GM12878 (cell line): ENCODE measurements at regions not wholly inside any gene's neighbourhood (a gene's known extent, or its start where the extent isn't known, plus 50 kb on each side); places are given as distances from the start of the nearest gene placed in this dataset.

Source experiments
- ATAC-seq: fragments of 200-7000 bp; cut with Tn5 transposase; 3 replicates; pipeline ENCODE4 v1.9.1; 2020; ENCODE audit warnings: mild to moderate bottlenecking, moderate library complexity
- BruUV-seq: library from RNA; stranded (reverse); fragments of 400-500 nt; replicated peaks from 2 replicates; lab custom pipeline; 2021; lab: Mats Ljungman, UMichigan
- CTCF ChIA-PET: fragments of 300-600 bp; sonication (Branson Sonifier 250); formaldehyde crosslinking; extraction: SDS; loops from one replicate; lab custom pipeline; 2021; ENCODE audit warnings: inconsistent platforms; lab: Yijun Ruan, JAX
- POLR2A ChIA-PET: fragments of 350-600 bp; formaldehyde crosslinking; extraction: SDS; loops from one replicate; lab custom pipeline; 2021; ENCODE audit warnings: inconsistent platforms; lab: Charles Lee
- RAD21 ChIA-PET: fragments of 300-600 bp; sonication (Branson Sonifier 250); formaldehyde crosslinking; loops from one replicate; lab custom pipeline; 2023; ENCODE audit warnings: antibody characterized with exemption; ENCODE audit not compliant: unreplicated experiment; lab: Charles Lee
- SMC1A ChIA-PET: fragments of 300-600 bp; sonication (Branson Sonifier 250); formaldehyde crosslinking; loops from one replicate; lab custom pipeline; 2023; ENCODE audit not compliant: unreplicated experiment, uncharacterized antibody; lab: Charles Lee
- DNase-seq: peaks from one replicate; pipeline ENCODE4 v3.0.0-alpha.2; 2011; ENCODE audit warnings: low read depth, low spot score
- FAIRE-seq: peaks from 3 replicates; lab custom pipeline; 2011; peaks lifted over from hg19 to GRCh38; lab: Jason Lieb, UNC
- H2AFZ ChIP-seq: 2 replicates; pipeline ENCODE4 v1.6.0; 2011; ENCODE audit warnings: low read depth, low read length, control low read depth; ENCODE audit not compliant: control insufficient read depth
- H3K27ac ChIP-seq: 2 replicates; pipeline ENCODE4 v1.5.1; 2011; ENCODE audit warnings: control low read depth; ENCODE audit not compliant: control insufficient read depth, insufficient read depth
- H3K27me3 ChIP-seq, 2 experiments: replicated peaks in 1 of 2; 2 replicates each; pipeline versions ENCODE4 v1.6.0 to v1.6.1; 2011; ENCODE audit warnings: low read length in 1 of 2; ENCODE audit not compliant: control insufficient read depth in 2 of 2, insufficient read depth in 2 of 2
- H3K36me3 ChIP-seq, 2 experiments: 2 replicates each; pipeline ENCODE4 v1.5.1; 2011; ENCODE audit warnings: low read length in 1 of 2; ENCODE audit not compliant: control insufficient read depth in 2 of 2, insufficient read depth in 2 of 2
- H3K4me1 ChIP-seq: 2 replicates; pipeline ENCODE4 v1.6.1; 2011; ENCODE audit warnings: mild to moderate bottlenecking, low read length, moderate library complexity, mixed read lengths; ENCODE audit not compliant: control insufficient read depth, insufficient read depth
- H3K4me2 ChIP-seq: 2 replicates; pipeline ENCODE4 v1.6.0; 2011; ENCODE audit warnings: control low read depth; ENCODE audit not compliant: control insufficient read depth, insufficient read depth
- H3K4me3 ChIP-seq: fragments of 200-600 bp; sonication (generic); 2 replicates; pipeline ENCODE4 v1.5.1; 2016
- H3K79me2 ChIP-seq: 2 replicates; pipeline ENCODE4 v1.6.0; 2011; ENCODE audit warnings: low read length; ENCODE audit not compliant: control insufficient read depth, insufficient read depth
- H3K9ac ChIP-seq: 2 replicates; pipeline ENCODE4 v1.8.0; 2011; ENCODE audit warnings: low read length, control low read depth, mixed read lengths; ENCODE audit not compliant: control insufficient read depth, insufficient read depth
- H3K9me3 ChIP-seq: replicated peaks from 3 replicates; pipeline ENCODE4 v1.5.1; 2011; ENCODE audit warnings: mild to moderate bottlenecking, low read length; ENCODE audit not compliant: control insufficient read depth, insufficient read depth
- H4K20me1 ChIP-seq: 2 replicates; pipeline ENCODE4 v1.6.0; 2011; ENCODE audit not compliant: control insufficient read depth, insufficient read depth
- BCL11A ChIP-seq: IDR thresholded peaks from 2 replicates; pipeline ENCODE4 v1.6.1; 2011; ENCODE audit warnings: low read depth, low read length
- CBX3 ChIP-seq: fragments of 200-600 bp; sonication (generic); IDR thresholded peaks from 2 replicates; pipeline ENCODE4 v1.6.1; 2016; ENCODE audit warnings: low read depth, borderline replicate concordance
- CTCF ChIP-seq, 3 experiments: IDR thresholded peaks in 2 of 3; conservative IDR thresholded peaks in 1 of 3; 2 replicates each; pipeline ENCODE4 v1.5.1; 2011; ENCODE audit warnings: low read depth in 3 of 3, low read length in 3 of 3, mild to moderate bottlenecking in 3 of 3, control low read depth in 2 of 3, moderate library complexity in 2 of 3, inconsistent platforms in 1 of 3, mixed read lengths in 1 of 3; ENCODE audit not compliant: control insufficient read depth in 2 of 3, insufficient read depth in 1 of 3; ENCODE audit errors: extremely low read depth in 1 of 3
- E2F4 ChIP-seq: IDR thresholded peaks from 2 replicates; pipeline ENCODE4 v1.6.1; 2012; ENCODE audit warnings: low read depth, low read length, improper control_type of control experiment
- GATAD2B ChIP-seq: fragments of 450-650 bp; conservative IDR thresholded peaks from 2 replicates; pipeline ENCODE4 v1.6.1; 2017; ENCODE audit warnings: low read depth, mild to moderate bottlenecking, moderate library complexity
- RB1 ChIP-seq: fragments of 450-650 bp; formaldehyde crosslinking; IDR thresholded peaks from 2 replicates; pipeline ENCODE4 v1.6.1; 2017; ENCODE audit warnings: mild to moderate bottlenecking, borderline replicate concordance
- SMAD5 ChIP-seq: IDR thresholded peaks from 2 replicates; pipeline ENCODE4 v1.6.1; 2016; ENCODE audit warnings: antibody characterized with exemption, low read depth
- SP1 ChIP-seq: IDR thresholded peaks from one replicate; pipeline ENCODE4 v1.6.1; 2011; ENCODE audit warnings: low read depth, low read length
- SREBF2 ChIP-seq: IDR thresholded peaks from 2 replicates; pipeline ENCODE4 v1.6.1; 2012; ENCODE audit warnings: mild to moderate bottlenecking, low read length
- TBL1XR1 ChIP-seq: IDR thresholded peaks from 2 replicates; pipeline ENCODE4 v1.6.1; 2012; ENCODE audit warnings: low read depth, low read length, improper control_type of control experiment
- WGBS: methylation state at CpG from one replicate; pipeline ENCODE4 v1.1.6; 2016; ENCODE audit warnings: low lambda C conversion rate; ENCODE audit not compliant: insufficient replicate concordance, insufficient coverage; ENCODE audit errors: missing lambda C conversion rate; 5-methylcytosine and 5-hydroxymethylcytosine counted together
- in situ Hi-C: fragments of 300-500 bp; cut with MboI; formaldehyde crosslinking; loops from 9 replicates; pipeline ENCODE4 v1.14.3; 2018; ENCODE audit warnings: mixed read lengths
- intact Hi-C: fragments of 100-400 bp; cut with micrococcal nuclease; formaldehyde crosslinking; loops from one replicate; pipeline ENCODE4 v1.14.2; 2022; ENCODE audit not compliant: unreplicated experiment
- TF ChIP-seq, protein P1 (sequence below): fragments of 450-650 bp; formaldehyde crosslinking; IDR thresholded peaks from 2 replicates; pipeline ENCODE4 v1.4.0; 2022; ENCODE audit warnings: mild to moderate bottlenecking, moderate library complexity

- TF ChIP-seq SREBF2 = no peak
- no peak for TF ChIP-seq BCL11A
Observed at GRCh38 chr15:52857471-52857870, 67.3 kb upstream of the ONECUT1 start (continued).

- H3K4me3 ChIP-seq = no peak overlapping the region
- H4K20me1 ChIP-seq = no peaks in the 10 kb centered on the region
- ChIA-PET SMC1A (no interaction called here), RAD21 (no interaction called here), CTCF (no interaction called here), POLR2A (no interaction called here)
- BruUV-seq = no TSS peak
- H3K4me2 ChIP-seq = no peak overlapping the region
- intact Hi-C loops (no loop called here), in situ Hi-C loops (no loop called here)
- no peaks in the 10 kb centered on the region for H3K4me1 ChIP-seq
- 0 out of 4 replicates have a peak, but pooled peaks cover 0 to 4% of the 10 kb centered on the region in 2 experiments for H3K27me3 ChIP-seq
- no peak overlapping the region for H3K9ac ChIP-seq
- no peak for FAIRE-seq
- no peak overlapping the region for H3K27ac ChIP-seq
- no peaks in the 10 kb centered on the region for H3K36me3 ChIP-seq
- ATAC-seq = no peak
- no peaks in the 10 kb centered on the region for H3K79me2 ChIP-seq
- 0% methylated on average over 1 of the region's 1 CpG for WGBS
- TF ChIP-seq E2F4 (no peak), TBL1XR1 (no peak)
- no peaks in the 10 kb centered on the region for H3K9me3 ChIP-seq
- H2AFZ ChIP-seq = no peak overlapping the region
- DNase-seq = no peak
Observed at GRCh38 chr15:52856286-52856685, 66.2 kb upstream of the ONECUT1 start.

GRCh38 chr15:52855157-52855556 is 65.0 kb upstream of the ONECUT1 start:
- H3K4me1 ChIP-seq = no peaks in the 10 kb centered on the region
- FAIRE-seq (no peak), ATAC-seq (no peak), DNase-seq (no peak)
- BruUV-seq = no TSS peak
- ChIA-PET SMC1A (no interaction called here), POLR2A (no interaction called here), RAD21 (no interaction called here), CTCF (no interaction called here)
- no peak overlapping the region for H3K27ac ChIP-seq
- H3K79me2 ChIP-seq = no peaks in the 10 kb centered on the region
- WGBS = 12% methylated on average over 3 of the region's 3 CpGs
- H3K4me2 ChIP-seq = no peak overlapping the region
- 0 out of 4 replicates have a peak, but pooled peaks cover 0 to 4% of the 10 kb centered on the region in 2 experiments for H3K27me3 ChIP-seq
- H2AFZ ChIP-seq = no peak overlapping the region
- no peak overlapping the region for H3K9ac ChIP-seq
- no peaks in the 10 kb centered on the region for H4K20me1 ChIP-seq
- in situ Hi-C loops (no loop called here), intact Hi-C loops (no loop called here)
- no peaks in the 10 kb centered on the region for H3K36me3 ChIP-seq
- no peak overlapping the region for H3K4me3 ChIP-seq
- H3K9me3 ChIP-seq = no peaks in the 10 kb centered on the region
- TF ChIP-seq RB1 (no peak), SP1 (no peak), GATAD2B (no peak), CTCF (IDR thresholded peaks at IDR 0.05 in 2 of 3, conservative IDR thresholded peaks at IDR 0.05 in 1 of 3; ENCODE audit: control insufficient read depth in 2 of 3, extremely low read depth in 1 of 3, insufficient read depth in 1 of 3, low read depth in 3 of 3, low read length in 3 of 3) (no peak), CBX3 (no peak), SMAD5 (no peak)
- TF ChIP-seq, protein P1, sequence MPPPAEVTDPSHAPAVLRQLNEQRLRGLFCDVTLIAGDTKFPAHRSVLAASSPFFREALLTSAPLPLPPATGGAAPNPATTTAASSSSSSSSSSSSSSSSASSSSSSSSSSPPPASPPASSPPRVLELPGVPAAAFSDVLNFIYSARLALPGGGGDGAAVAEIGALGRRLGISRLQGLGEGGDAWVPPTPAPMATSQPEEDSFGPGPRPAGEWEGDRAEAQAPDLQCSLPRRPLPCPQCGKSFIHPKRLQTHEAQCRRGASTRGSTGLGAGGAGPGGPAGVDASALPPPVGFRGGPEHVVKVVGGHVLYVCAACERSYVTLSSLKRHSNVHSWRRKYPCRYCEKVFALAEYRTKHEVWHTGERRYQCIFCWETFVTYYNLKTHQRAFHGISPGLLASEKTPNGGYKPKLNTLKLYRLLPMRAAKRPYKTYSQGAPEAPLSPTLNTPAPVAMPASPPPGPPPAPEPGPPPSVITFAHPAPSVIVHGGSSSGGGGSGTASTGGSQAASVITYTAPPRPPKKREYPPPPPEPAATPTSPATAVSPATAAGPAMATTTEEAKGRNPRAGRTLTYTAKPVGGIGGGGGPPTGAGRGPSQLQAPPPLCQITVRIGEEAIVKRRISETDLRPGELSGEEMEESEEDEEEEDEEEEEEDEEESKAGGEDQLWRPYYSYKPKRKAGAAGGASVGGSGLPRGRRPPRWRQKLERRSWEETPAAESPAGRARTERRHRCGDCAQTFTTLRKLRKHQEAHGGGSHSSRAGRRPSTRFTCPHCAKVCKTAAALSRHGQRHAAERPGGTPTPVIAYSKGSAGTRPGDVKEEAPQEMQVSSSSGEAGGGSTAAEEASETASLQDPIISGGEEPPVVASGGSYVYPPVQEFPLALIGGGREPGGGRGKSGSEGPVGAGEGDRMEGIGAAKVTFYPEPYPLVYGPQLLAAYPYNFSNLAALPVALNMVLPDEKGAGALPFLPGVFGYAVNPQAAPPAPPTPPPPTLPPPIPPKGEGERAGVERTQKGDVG (CRISPR knock-in tag) = no peak
